IMR-90 (cell line): ENCODE measurements at regions not wholly inside any gene's neighbourhood (a gene's known extent, or its start where the extent isn't known, plus 50 kb on each side); places are given as distances from the start of the nearest gene placed in this dataset.

Source experiments
- ATAC-seq: fragments of 200-7000 bp; cut with Tn5 transposase; 2 replicates; pipeline ENCODE4 v1.9.1; 2020; ENCODE audit warnings: low read depth, mild to moderate bottlenecking, moderate library complexity
- BruUV-seq: library from RNA; stranded (reverse); fragments of 400-500 nt; replicated peaks from 2 replicates; lab custom pipeline; 2021; lab: Mats Ljungman, UMichigan
- CTCF ChIA-PET: fragments of 300-600 bp; formaldehyde crosslinking; extraction: SDS; loops from one replicate; lab custom pipeline; 2021; ENCODE audit warnings: antibody characterized with exemption; lab: Yijun Ruan, JAX
- POLR2A ChIA-PET: fragments of 300-600 bp; sonication (Branson Sonifier 250); formaldehyde crosslinking; loops from one replicate; lab custom pipeline; 2022; ENCODE audit warnings: antibody characterized with exemption; ENCODE audit not compliant: unreplicated experiment; lab: Charles Lee
- DNase-seq: peaks from one replicate; pipeline ENCODE4 v3.0.0; 2013
- H2AFZ ChIP-seq: replicated peaks from 2 replicates; pipeline ENCODE3; 2013; ENCODE audit warnings: low read length, mild to moderate bottlenecking; ENCODE audit not compliant: poor library complexity
- H2AK5ac ChIP-seq: 2 replicates; pipeline ENCODE4 v1.6.1; 2013; ENCODE audit warnings: low read depth, low read length, inconsistent platforms
- H2AK9ac ChIP-seq: replicated peaks from 2 replicates; pipeline ENCODE3; 2013; ENCODE audit warnings: mild to moderate bottlenecking, low read depth, low read length, moderate library complexity; ENCODE audit not compliant: poor library complexity
- H2BK120ac ChIP-seq: 2 replicates; pipeline ENCODE4 v1.6.1; 2013; ENCODE audit warnings: low read depth, low read length, inconsistent platforms
- H2BK15ac ChIP-seq: 3 replicates; pipeline ENCODE4 v1.6.1; 2013; ENCODE audit warnings: low read depth, low read length, inconsistent platforms
- H2BK20ac ChIP-seq: 2 replicates; pipeline ENCODE4 v1.6.1; 2013; ENCODE audit warnings: low read depth, mild to moderate bottlenecking, inconsistent platforms, low read length, moderate library complexity
- H2BK5ac ChIP-seq: 2 replicates; pipeline ENCODE4 v1.6.1; 2013; ENCODE audit warnings: mild to moderate bottlenecking, low read depth, low read length, inconsistent platforms; ENCODE audit not compliant: poor library complexity, severe bottlenecking
- H3K14ac ChIP-seq: replicated peaks from 2 replicates; pipeline ENCODE4 v1.6.1; 2013; ENCODE audit warnings: low read depth, low read length, inconsistent platforms
- H3K18ac ChIP-seq: 2 replicates; pipeline ENCODE4 v1.6.1; 2013; ENCODE audit warnings: low read depth, low read length, control low read depth
- H3K23ac ChIP-seq: 2 replicates; pipeline ENCODE4 v1.6.1; 2013; ENCODE audit warnings: low read depth, low read length, inconsistent platforms
- H3K27ac ChIP-seq: 2 replicates; pipeline ENCODE4 v1.5.1; 2013; ENCODE audit warnings: mild to moderate bottlenecking, control low read depth, low read length; ENCODE audit not compliant: insufficient read depth
- H3K27me3 ChIP-seq: 2 replicates; pipeline ENCODE4 v1.6.1; 2013; ENCODE audit warnings: low read length; ENCODE audit not compliant: control insufficient read depth, insufficient read depth
- H3K36me3 ChIP-seq: 2 replicates; pipeline ENCODE4 v1.6.1; 2013; ENCODE audit warnings: low read length, mixed read lengths; ENCODE audit not compliant: control insufficient read depth, insufficient read depth
- H3K4ac ChIP-seq: 2 replicates; pipeline ENCODE4 v1.6.1; 2013; ENCODE audit warnings: low read depth, low read length, inconsistent platforms
- H3K4me1 ChIP-seq: 2 replicates; pipeline ENCODE4 v1.6.1; 2013; ENCODE audit warnings: low read length, mixed read lengths; ENCODE audit not compliant: control insufficient read depth, insufficient read depth
- H3K4me2 ChIP-seq: 2 replicates; pipeline ENCODE4 v1.6.1; 2013; ENCODE audit warnings: low read depth, mild to moderate bottlenecking, control low read depth, low read length, moderate library complexity
- H3K4me3 ChIP-seq: 2 replicates; pipeline ENCODE4 v1.5.1; 2013; ENCODE audit warnings: low read depth, mild to moderate bottlenecking, control low read depth, low read length, moderate library complexity; ENCODE audit not compliant: insufficient read depth
- H3K56ac ChIP-seq: 2 replicates; pipeline ENCODE4 v1.6.1; 2013; ENCODE audit warnings: low read length, inconsistent platforms; ENCODE audit not compliant: insufficient read depth; ENCODE audit errors: extremely low read depth
- H3K79me1 ChIP-seq, 2 experiments: 2 replicates each; pipeline ENCODE4 v1.6.1; 2013; ENCODE audit warnings: low read length in 2 of 2, inconsistent platforms in 1 of 2, low read depth in 1 of 2
- H3K9ac ChIP-seq: 2 replicates; pipeline ENCODE4 v1.6.1; 2013; ENCODE audit warnings: low read depth, low read length, control low read depth
- H3K9me1 ChIP-seq: 2 replicates; pipeline ENCODE4 v1.6.1; 2013; ENCODE audit warnings: low read length, inconsistent platforms; ENCODE audit not compliant: insufficient read depth
- H3K9me3 ChIP-seq: 2 replicates; pipeline ENCODE4 v1.6.1; 2013; ENCODE audit warnings: low read length; ENCODE audit not compliant: control insufficient read depth, insufficient read depth
- H4K20me1 ChIP-seq: 2 replicates; pipeline ENCODE4 v1.6.1; 2013; ENCODE audit warnings: low read length, inconsistent platforms; ENCODE audit not compliant: insufficient read depth
- H4K5ac ChIP-seq: 2 replicates; pipeline ENCODE4 v1.6.1; 2013; ENCODE audit warnings: mild to moderate bottlenecking, low read depth, low read length, control low read depth
- H4K8ac ChIP-seq, 2 experiments: 2 replicates each; pipeline ENCODE4 v1.6.1; 2013; ENCODE audit warnings: low read depth in 2 of 2, low read length in 2 of 2, control low read depth in 1 of 2, inconsistent platforms in 1 of 2
- H4K91ac ChIP-seq: 2 replicates; pipeline ENCODE4 v1.6.1; 2013; ENCODE audit warnings: low read depth, low read length, inconsistent platforms; ENCODE audit not compliant: insufficient read depth
- BHLHE40 ChIP-seq: fragments of 150-350 bp; IDR thresholded peaks from 2 replicates; pipeline ENCODE4 v1.6.1; 2016; ENCODE audit warnings: mild to moderate bottlenecking, low read depth, low read length
- CEBPB ChIP-seq: IDR thresholded peaks from 2 replicates; pipeline ENCODE4 v1.6.1; 2012; ENCODE audit warnings: low read depth, low read length, improper control_type of control experiment
- CHD1 ChIP-seq: IDR thresholded peaks from 2 replicates; pipeline ENCODE4 v1.6.1; 2012; ENCODE audit warnings: low read depth, low read length, improper control_type of control experiment
- CTCF ChIP-seq: conservative IDR thresholded peaks from 2 replicates; pipeline ENCODE4 v1.5.1; 2012; ENCODE audit warnings: mild to moderate bottlenecking, low read depth, low read length, improper control_type of control experiment
- ELK1 ChIP-seq: fragments of 150-350 bp; IDR thresholded peaks from 2 replicates; pipeline ENCODE4 v1.6.1; 2016; ENCODE audit warnings: low read depth, mild to moderate bottlenecking, low read length, moderate library complexity, borderline replicate concordance
- FOS ChIP-seq: fragments of 150-350 bp; IDR thresholded peaks from 2 replicates; pipeline ENCODE4 v1.6.1; 2016; ENCODE audit warnings: low read depth, low read length
- MAFK ChIP-seq: IDR thresholded peaks from 2 replicates; pipeline ENCODE4 v1.6.1; 2012; ENCODE audit warnings: low read depth, low read length, improper control_type of control experiment
- MAZ ChIP-seq: IDR thresholded peaks from 2 replicates; pipeline ENCODE4 v1.6.1; 2012; ENCODE audit warnings: low read depth, mild to moderate bottlenecking, low read length, improper control_type of control experiment, moderate library complexity, borderline replicate concordance
- MXI1 ChIP-seq: IDR thresholded peaks from 2 replicates; pipeline ENCODE4 v1.6.1; 2012; ENCODE audit warnings: low read depth, mild to moderate bottlenecking, low read length, moderate library complexity, borderline replicate concordance
- NFE2L2 ChIP-seq: fragments of 150-350 bp; IDR thresholded peaks from 2 replicates; pipeline ENCODE4 v1.6.1; 2016; ENCODE audit warnings: low read depth, mild to moderate bottlenecking, low read length
- POLR2A ChIP-seq: IDR thresholded peaks from 2 replicates; pipeline ENCODE4 v1.6.1; 2012; ENCODE audit warnings: mild to moderate bottlenecking, low read depth, low read length
- RAD21 ChIP-seq: IDR thresholded peaks from 2 replicates; pipeline ENCODE4 v1.6.1; 2012; ENCODE audit warnings: low read length, improper control_type of control experiment
- RCOR1 ChIP-seq: IDR thresholded peaks from 2 replicates; pipeline ENCODE4 v1.6.1; 2012; ENCODE audit warnings: mild to moderate bottlenecking, low read length, improper control_type of control experiment; ENCODE audit not compliant: insufficient replicate concordance
- RFX5 ChIP-seq: IDR thresholded peaks from 2 replicates; pipeline ENCODE4 v1.8.0; 2012; ENCODE audit warnings: low read depth, mild to moderate bottlenecking, low read length, moderate library complexity
- SMC3 ChIP-seq: fragments of 150-350 bp; IDR thresholded peaks from 2 replicates; pipeline ENCODE4 v1.6.1; 2016; ENCODE audit warnings: low read depth, mild to moderate bottlenecking, antibody characterized with exemption, low read length, moderate library complexity
- USF2 ChIP-seq: fragments of 150-350 bp; IDR thresholded peaks from 2 replicates; pipeline ENCODE4 v1.6.1; 2017; ENCODE audit warnings: mild to moderate bottlenecking, antibody characterized with exemption, low read length, low read depth
- WGBS, 2 experiments: methylation state at CpG; one replicate each; pipeline versions ENCODE4 v1.1.5 to v1.1.7; 2013; ENCODE audit warnings: missing lambda C conversion rate in 2 of 2; ENCODE audit not compliant: insufficient read length in 1 of 2; ENCODE audit errors: extremely low coverage in 2 of 2; 5-methylcytosine and 5-hydroxymethylcytosine counted together
- dilution Hi-C: fragments of 300-500 bp; cut with HindIII; formaldehyde crosslinking; loops from one replicate; pipeline ENCODE4 v1.14.3; 2018; ENCODE audit warnings: low sequenced_read_pairs; ENCODE audit not compliant: unreplicated experiment
- in situ Hi-C: fragments of 300-500 bp; cut with MboI; formaldehyde crosslinking; loops from 3 replicates; pipeline ENCODE4 v1.14.3; 2019; ENCODE audit warnings: low sequenced_read_pairs, inconsistent platforms, mixed read lengths
- intact Hi-C: fragments of 100-400 bp; cut with micrococcal nuclease; formaldehyde crosslinking; loops from 2 replicates; pipeline ENCODE4 v1.10.0; 2022

GRCh38 chr14:89708982-89709625 is 245.4 kb downstream of the EFCAB11 start:
- H3K4me2 ChIP-seq: no peak overlapping the region
- no peak overlapping the region for H3K27ac ChIP-seq
- H3K9me3 ChIP-seq: peaks cover 15% of the 10 kb centered on the region
- no TSS peak for BruUV-seq
- in situ Hi-C loops: no loop called here
- no peaks in the 10 kb centered on the region for H3K27me3 ChIP-seq
- H3K36me3 ChIP-seq: no peaks in the 10 kb centered on the region
- no peak overlapping the region for H2AFZ ChIP-seq
- H3K9me1 ChIP-seq: no peaks in the 10 kb centered on the region
- no peak overlapping the region for H2AK5ac ChIP-seq
- H2BK120ac ChIP-seq: no peak overlapping the region
- CTCF ChIA-PET: no interaction called here
- TF ChIP-seq SMC3 (no peak), BHLHE40 (no peak), CHD1 (no peak), RCOR1 (no peak), FOS (no peak), CEBPB (no peak), ELK1 (no peak), MXI1 (no peak), CTCF (no peak), MAFK (no peak), USF2 (no peak), RFX5 (no peak), POLR2A (no peak), RAD21 (no peak), MAZ (no peak), NFE2L2 (no peak)
- no peak overlapping the region for H3K9ac ChIP-seq
- no peak overlapping the region for H3K56ac ChIP-seq
- no peak overlapping the region for H3K14ac ChIP-seq
- H3K79me1 ChIP-seq: no peaks in the 10 kb centered on the region
- no peaks in the 10 kb centered on the region for H3K4me1 ChIP-seq
- no peak overlapping the region for H2BK15ac ChIP-seq
- 100% methylated on average over 2 of the region's 3 CpGs; no CpG with 5 or more reads in 1 of the 2 experiments for WGBS, 2 experiments
- H2BK20ac ChIP-seq: no peak overlapping the region
- intact Hi-C loops: no loop called here
- dilution Hi-C loops: no loop called here
- no peak overlapping the region for H3K4ac ChIP-seq
- no peak overlapping the region for H2AK9ac ChIP-seq
- H4K5ac ChIP-seq: no peak overlapping the region
- H4K20me1 ChIP-seq: no peaks in the 10 kb centered on the region
- no peak overlapping the region for H2BK5ac ChIP-seq
- ATAC-seq (no peak), DNase-seq (no peak)
- POLR2A ChIA-PET: no interaction called here
- no peak overlapping the region for H3K4me3 ChIP-seq
- no peak overlapping the region for H4K8ac ChIP-seq
- H3K18ac ChIP-seq: no peak overlapping the region
- H3K23ac ChIP-seq: no peak overlapping the region
- no peak overlapping the region for H4K91ac ChIP-seq
